HL-60 (cell line): ENCODE measurements at regions not wholly inside any gene's neighbourhood (a gene's known extent, or its start where the extent isn't known, plus 50 kb on each side); places are given as distances from the start of the nearest gene placed in this dataset.

Experiments used
- CTCF ChIP-seq: IDR thresholded peaks from one replicate; pipeline ENCODE4 v1.5.1; 2011; ENCODE audit warnings: low read length, control low read depth, inconsistent platforms; ENCODE audit not compliant: insufficient read depth
- GABPA ChIP-seq: IDR thresholded peaks from 2 replicates; pipeline ENCODE4 v1.6.1; 2012; ENCODE audit warnings: low read depth
- POLR2AphosphoS5 ChIP-seq: IDR thresholded peaks from 2 replicates; pipeline ENCODE4 v1.6.1; 2012; ENCODE audit warnings: low read depth
- REST ChIP-seq: IDR thresholded peaks from 2 replicates; pipeline ENCODE4 v1.6.1; 2012; ENCODE audit warnings: low read depth; ENCODE audit not compliant: insufficient replicate concordance
- SPI1 ChIP-seq: IDR thresholded peaks from 2 replicates; pipeline ENCODE4 v1.6.1; 2012; ENCODE audit warnings: low read depth, mild to moderate bottlenecking, borderline replicate concordance

DNA sequence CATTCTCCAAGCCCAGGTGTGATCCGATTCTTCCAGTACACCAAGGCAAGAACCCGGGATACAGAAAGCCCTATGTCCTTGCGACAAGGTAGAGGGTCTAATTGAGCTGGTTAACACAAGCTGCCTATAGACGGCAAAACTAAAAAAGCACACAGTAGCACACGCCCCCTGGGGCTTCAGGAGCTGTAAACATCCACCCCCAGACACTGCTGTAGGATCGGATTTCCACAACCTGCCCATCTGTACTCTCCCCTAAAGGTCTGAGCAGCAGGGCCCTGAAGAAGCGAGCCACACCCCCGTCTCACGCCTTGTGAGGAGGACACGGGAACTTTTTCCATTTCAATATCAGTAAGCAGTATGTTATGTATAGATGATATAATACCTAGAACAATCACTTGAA, 624.7 kb downstream of the BUD13 start:
- TF ChIP-seq CTCF, result no peak
- TF ChIP-seq POLR2AphosphoS5, result no peak
- no peak for TF ChIP-seq REST
- TF ChIP-seq GABPA, result no peak
- TF ChIP-seq SPI1, result no peak
